ENCODE measurements at regions not wholly inside any gene's neighbourhood (a gene's known extent, or its start where the extent isn't known, plus 50 kb on each side); places are given as distances from the start of the nearest gene placed in this dataset.

DNA sequence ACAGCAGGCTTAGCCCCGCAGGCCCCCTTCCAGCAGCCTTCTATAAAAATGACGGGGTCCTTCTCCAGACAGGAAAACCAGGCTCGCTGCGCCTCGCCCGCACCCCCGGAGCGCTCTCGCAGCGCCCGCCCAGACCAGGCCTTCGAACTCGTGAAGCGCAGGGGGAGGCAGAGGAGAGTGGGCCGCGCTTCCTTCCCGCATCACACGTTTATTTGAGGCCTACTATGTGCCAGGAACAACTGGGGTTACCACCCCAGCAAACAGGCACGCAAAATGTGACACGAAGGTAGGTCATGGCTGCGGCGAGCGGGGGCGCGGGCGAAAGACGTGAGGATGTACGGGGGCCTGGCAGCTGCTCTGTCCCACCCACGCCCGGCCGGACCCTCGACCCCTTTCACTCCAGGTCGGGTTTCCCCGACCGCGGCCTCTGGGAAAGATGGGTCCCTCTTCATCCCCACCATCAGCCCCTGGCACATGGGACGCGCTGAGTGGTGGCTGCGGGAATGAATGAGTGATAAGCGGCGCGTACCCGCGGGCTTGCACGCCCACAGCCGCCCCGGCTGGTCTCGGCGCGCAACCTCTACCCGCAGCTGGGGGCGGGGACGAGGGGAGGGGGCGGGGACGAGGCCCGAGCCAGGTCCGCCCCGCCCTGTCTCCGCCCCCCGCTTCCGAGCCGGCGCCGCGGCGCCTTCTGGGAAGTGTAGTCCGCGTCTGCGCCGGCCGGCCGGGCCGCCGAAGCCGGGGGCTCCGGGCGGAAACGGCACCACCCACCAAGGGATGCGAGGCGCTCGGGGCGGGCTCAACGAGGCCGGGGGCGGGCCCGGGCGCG, 59.1 kb downstream of the ZNF467 start (continued):
- TF ChIP-seq, protein P1, sequence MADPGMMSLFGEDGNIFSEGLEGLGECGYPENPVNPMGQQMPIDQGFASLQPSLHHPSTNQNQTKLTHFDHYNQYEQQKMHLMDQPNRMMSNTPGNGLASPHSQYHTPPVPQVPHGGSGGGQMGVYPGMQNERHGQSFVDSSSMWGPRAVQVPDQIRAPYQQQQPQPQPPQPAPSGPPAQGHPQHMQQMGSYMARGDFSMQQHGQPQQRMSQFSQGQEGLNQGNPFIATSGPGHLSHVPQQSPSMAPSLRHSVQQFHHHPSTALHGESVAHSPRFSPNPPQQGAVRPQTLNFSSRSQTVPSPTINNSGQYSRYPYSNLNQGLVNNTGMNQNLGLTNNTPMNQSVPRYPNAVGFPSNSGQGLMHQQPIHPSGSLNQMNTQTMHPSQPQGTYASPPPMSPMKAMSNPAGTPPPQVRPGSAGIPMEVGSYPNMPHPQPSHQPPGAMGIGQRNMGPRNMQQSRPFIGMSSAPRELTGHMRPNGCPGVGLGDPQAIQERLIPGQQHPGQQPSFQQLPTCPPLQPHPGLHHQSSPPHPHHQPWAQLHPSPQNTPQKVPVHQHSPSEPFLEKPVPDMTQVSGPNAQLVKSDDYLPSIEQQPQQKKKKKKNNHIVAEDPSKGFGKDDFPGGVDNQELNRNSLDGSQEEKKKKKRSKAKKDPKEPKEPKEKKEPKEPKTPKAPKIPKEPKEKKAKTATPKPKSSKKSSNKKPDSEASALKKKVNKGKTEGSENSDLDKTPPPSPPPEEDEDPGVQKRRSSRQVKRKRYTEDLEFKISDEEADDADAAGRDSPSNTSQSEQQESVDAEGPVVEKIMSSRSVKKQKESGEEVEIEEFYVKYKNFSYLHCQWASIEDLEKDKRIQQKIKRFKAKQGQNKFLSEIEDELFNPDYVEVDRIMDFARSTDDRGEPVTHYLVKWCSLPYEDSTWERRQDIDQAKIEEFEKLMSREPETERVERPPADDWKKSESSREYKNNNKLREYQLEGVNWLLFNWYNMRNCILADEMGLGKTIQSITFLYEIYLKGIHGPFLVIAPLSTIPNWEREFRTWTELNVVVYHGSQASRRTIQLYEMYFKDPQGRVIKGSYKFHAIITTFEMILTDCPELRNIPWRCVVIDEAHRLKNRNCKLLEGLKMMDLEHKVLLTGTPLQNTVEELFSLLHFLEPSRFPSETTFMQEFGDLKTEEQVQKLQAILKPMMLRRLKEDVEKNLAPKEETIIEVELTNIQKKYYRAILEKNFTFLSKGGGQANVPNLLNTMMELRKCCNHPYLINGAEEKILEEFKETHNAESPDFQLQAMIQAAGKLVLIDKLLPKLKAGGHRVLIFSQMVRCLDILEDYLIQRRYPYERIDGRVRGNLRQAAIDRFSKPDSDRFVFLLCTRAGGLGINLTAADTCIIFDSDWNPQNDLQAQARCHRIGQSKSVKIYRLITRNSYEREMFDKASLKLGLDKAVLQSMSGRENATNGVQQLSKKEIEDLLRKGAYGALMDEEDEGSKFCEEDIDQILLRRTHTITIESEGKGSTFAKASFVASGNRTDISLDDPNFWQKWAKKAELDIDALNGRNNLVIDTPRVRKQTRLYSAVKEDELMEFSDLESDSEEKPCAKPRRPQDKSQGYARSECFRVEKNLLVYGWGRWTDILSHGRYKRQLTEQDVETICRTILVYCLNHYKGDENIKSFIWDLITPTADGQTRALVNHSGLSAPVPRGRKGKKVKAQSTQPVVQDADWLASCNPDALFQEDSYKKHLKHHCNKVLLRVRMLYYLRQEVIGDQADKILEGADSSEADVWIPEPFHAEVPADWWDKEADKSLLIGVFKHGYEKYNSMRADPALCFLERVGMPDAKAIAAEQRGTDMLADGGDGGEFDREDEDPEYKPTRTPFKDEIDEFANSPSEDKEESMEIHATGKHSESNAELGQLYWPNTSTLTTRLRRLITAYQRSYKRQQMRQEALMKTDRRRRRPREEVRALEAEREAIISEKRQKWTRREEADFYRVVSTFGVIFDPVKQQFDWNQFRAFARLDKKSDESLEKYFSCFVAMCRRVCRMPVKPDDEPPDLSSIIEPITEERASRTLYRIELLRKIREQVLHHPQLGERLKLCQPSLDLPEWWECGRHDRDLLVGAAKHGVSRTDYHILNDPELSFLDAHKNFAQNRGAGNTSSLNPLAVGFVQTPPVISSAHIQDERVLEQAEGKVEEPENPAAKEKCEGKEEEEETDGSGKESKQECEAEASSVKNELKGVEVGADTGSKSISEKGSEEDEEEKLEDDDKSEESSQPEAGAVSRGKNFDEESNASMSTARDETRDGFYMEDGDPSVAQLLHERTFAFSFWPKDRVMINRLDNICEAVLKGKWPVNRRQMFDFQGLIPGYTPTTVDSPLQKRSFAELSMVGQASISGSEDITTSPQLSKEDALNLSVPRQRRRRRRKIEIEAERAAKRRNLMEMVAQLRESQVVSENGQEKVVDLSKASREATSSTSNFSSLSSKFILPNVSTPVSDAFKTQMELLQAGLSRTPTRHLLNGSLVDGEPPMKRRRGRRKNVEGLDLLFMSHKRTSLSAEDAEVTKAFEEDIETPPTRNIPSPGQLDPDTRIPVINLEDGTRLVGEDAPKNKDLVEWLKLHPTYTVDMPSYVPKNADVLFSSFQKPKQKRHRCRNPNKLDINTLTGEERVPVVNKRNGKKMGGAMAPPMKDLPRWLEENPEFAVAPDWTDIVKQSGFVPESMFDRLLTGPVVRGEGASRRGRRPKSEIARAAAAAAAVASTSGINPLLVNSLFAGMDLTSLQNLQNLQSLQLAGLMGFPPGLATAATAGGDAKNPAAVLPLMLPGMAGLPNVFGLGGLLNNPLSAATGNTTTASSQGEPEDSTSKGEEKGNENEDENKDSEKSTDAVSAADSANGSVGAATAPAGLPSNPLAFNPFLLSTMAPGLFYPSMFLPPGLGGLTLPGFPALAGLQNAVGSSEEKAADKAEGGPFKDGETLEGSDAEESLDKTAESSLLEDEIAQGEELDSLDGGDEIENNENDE (IDR thresholded peaks at IDR 0.05; ENCODE audit: insufficient replicate concordance, low read length), result no peak
- no peak for TF ChIP-seq ZNF274 (IDR thresholded peaks at IDR 0.05; ENCODE audit: borderline replicate concordance, extremely low read depth, low read length)
- peak; percentile 17 for TF ChIP-seq EZH2 (IDR thresholded peaks at IDR 0.05; ENCODE audit: low read depth, low read length, severe bottlenecking)
- no peak for TF ChIP-seq NRF1 (IDR thresholded peaks at IDR 0.05; ENCODE audit: low read depth, low read length)
- no peak for TF ChIP-seq SIRT6 (IDR thresholded peaks at IDR 0.05; ENCODE audit: low read length)
- TF ChIP-seq CEBPB (IDR thresholded peaks at IDR 0.05; ENCODE audit: low read depth, low read length), result no peak
- peak; percentile 28; the same call in 1 of the 2 replicates for TF ChIP-seq EGR1 (IDR thresholded peaks at IDR 0.05; ENCODE audit: borderline replicate concordance, low read depth, low read length)
- TF ChIP-seq, protein P2, sequence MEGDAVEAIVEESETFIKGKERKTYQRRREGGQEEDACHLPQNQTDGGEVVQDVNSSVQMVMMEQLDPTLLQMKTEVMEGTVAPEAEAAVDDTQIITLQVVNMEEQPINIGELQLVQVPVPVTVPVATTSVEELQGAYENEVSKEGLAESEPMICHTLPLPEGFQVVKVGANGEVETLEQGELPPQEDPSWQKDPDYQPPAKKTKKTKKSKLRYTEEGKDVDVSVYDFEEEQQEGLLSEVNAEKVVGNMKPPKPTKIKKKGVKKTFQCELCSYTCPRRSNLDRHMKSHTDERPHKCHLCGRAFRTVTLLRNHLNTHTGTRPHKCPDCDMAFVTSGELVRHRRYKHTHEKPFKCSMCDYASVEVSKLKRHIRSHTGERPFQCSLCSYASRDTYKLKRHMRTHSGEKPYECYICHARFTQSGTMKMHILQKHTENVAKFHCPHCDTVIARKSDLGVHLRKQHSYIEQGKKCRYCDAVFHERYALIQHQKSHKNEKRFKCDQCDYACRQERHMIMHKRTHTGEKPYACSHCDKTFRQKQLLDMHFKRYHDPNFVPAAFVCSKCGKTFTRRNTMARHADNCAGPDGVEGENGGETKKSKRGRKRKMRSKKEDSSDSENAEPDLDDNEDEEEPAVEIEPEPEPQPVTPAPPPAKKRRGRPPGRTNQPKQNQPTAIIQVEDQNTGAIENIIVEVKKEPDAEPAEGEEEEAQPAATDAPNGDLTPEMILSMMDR (IDR thresholded peaks at IDR 0.05; ENCODE audit: control extremely low read depth in 1 of 3, insufficient read depth in 1 of 3, low read depth in 1 of 3, low read length in 3 of 3), result no peak

All from H1 (cell line).